ENCODE measurements at regions not wholly inside any gene's neighbourhood (a gene's known extent, or its start where the extent isn't known, plus 50 kb on each side); places are given as distances from the start of the nearest gene placed in this dataset.
"Not testable (repeated sequence)": the region's sequence is repeated elsewhere in the genome, so short reads cannot be mapped to it uniquely, and the experiment has no call there.

- Histone ChIP-seq H3K9me3 (no peaks in the 10 kb centered on the region), H3K4me3 (no peak overlapping the region), H3K4me1 (no peaks in the 10 kb centered on the region), H3K27ac (no peak overlapping the region), H3K36me3 (no peaks in the 10 kb centered on the region), H3K27me3 (no peaks in the 10 kb centered on the region)
- intact Hi-C loops (cut with DNase I; ENCODE audit: low total_unique reads), result no loop called here
- DNase-seq, result no peak
- TF ChIP-seq CTCF (IDR thresholded peaks at IDR 0.05), result no peak
- TF ChIP-seq POLR2A (IDR thresholded peaks at IDR 0.05), result no peak
These were observed 1092.8 kb downstream of the SORCS3 start for GRCh38 chr10:105733924-105734323.

- intact Hi-C loops (cut with DNase I; ENCODE audit: low total_unique reads), result no loop called here
- H3K4me3 ChIP-seq, result no peak overlapping the region
- no peak for TF ChIP-seq CTCF (IDR thresholded peaks at IDR 0.05)
- no peak for TF ChIP-seq POLR2A (IDR thresholded peaks at IDR 0.05)
- no peak overlapping the region for H3K27ac ChIP-seq
- DNase-seq, result no peak
- H3K4me1 ChIP-seq, result no peaks in the 10 kb centered on the region
- no peaks in the 10 kb centered on the region for H3K36me3 ChIP-seq
- no peaks in the 10 kb centered on the region for H3K9me3 ChIP-seq
- no peaks in the 10 kb centered on the region for H3K27me3 ChIP-seq
These were observed 1088.3 kb downstream of the SORCS3 start for GRCh38 chr10:105729428-105729827.

- H3K36me3 ChIP-seq; H3K27ac ChIP-seq; H3K4me1 ChIP-seq; DNase-seq; intact Hi-C loops (cut with DNase I; ENCODE audit: low total_unique reads); H3K27me3 ChIP-seq; H3K9me3 ChIP-seq; H3K4me3 ChIP-seq: not testable (repeated sequence)
These were observed 1086.5 kb downstream of the SORCS3 start for GRCh38 chr10:105727586-105727985.

- Histone ChIP-seq H3K36me3 (no peaks in the 10 kb centered on the region), H3K9me3 (no peaks in the 10 kb centered on the region), H3K4me3 (no peak overlapping the region), H3K27ac (no peak overlapping the region), H3K4me1 (no peaks in the 10 kb centered on the region), H3K27me3 (no peaks in the 10 kb centered on the region)
- no peak for TF ChIP-seq POLR2A (IDR thresholded peaks at IDR 0.05)
- DNase-seq, result no peak
- intact Hi-C loops (cut with DNase I; ENCODE audit: low total_unique reads), result no loop called here
These were observed 1086.0 kb downstream of the SORCS3 start for GRCh38 chr10:105727131-105727530.

GRCh38 chr10:105726149-105726548 lies 1085.1 kb downstream of the SORCS3 start:
- no peaks in the 10 kb centered on the region for H3K4me1 ChIP-seq
- no peak for TF ChIP-seq POLR2A (IDR thresholded peaks at IDR 0.05)
- TF ChIP-seq CTCF (IDR thresholded peaks at IDR 0.05), result no peak
- H3K9me3 ChIP-seq, result no peaks in the 10 kb centered on the region
- intact Hi-C loops (cut with DNase I; ENCODE audit: low total_unique reads), result no loop called here
- no peaks in the 10 kb centered on the region for H3K36me3 ChIP-seq
- H3K27ac ChIP-seq, result no peak overlapping the region
- no peak overlapping the region for H3K4me3 ChIP-seq
- no peaks in the 10 kb centered on the region for H3K27me3 ChIP-seq
- DNase-seq, result no peak

- H3K36me3 ChIP-seq, result no peaks in the 10 kb centered on the region
- no peak for DNase-seq
- intact Hi-C loops (cut with DNase I; ENCODE audit: low total_unique reads), result no loop called here
These were observed 1083.9 kb downstream of the SORCS3 start for GRCh38 chr10:105725007-105725406.

More at GRCh38 chr10:105725007-105725406, 1083.9 kb downstream of the SORCS3 start:
- Histone ChIP-seq H3K4me1 (no peaks in the 10 kb centered on the region), H3K9me3 (no peaks in the 10 kb centered on the region), H3K27me3 (no peaks in the 10 kb centered on the region), H3K4me3 (no peak overlapping the region), H3K27ac (no peak overlapping the region)
- TF ChIP-seq CTCF (IDR thresholded peaks at IDR 0.05) (no peak), POLR2A (IDR thresholded peaks at IDR 0.05) (no peak)

Measured in uterus (tissue), 3 donors.